Head of caudate nucleus (tissue), 42 donors: ENCODE measurements at regions not wholly inside any gene's neighbourhood (a gene's known extent, or its start where the extent isn't known, plus 50 kb on each side); places are given as distances from the start of the nearest gene placed in this dataset.
A peak's percentile ranks its signal among the peaks of the same experiment; 100 is the strongest.

ENCODE experiments used
- DNase-seq, 42 donors: peaks; one replicate each; pipeline versions ENCODE4 v3.0.0 to v3.0.0-alpha.2; 2020 to 2021; ENCODE audit warnings: mixed read lengths in 7 of 42
- intact Hi-C: fragments of 100-400 bp; cut with DNase I; formaldehyde crosslinking; loops from one replicate; pipeline ENCODE4 v1.15.0; 2022

DNA sequence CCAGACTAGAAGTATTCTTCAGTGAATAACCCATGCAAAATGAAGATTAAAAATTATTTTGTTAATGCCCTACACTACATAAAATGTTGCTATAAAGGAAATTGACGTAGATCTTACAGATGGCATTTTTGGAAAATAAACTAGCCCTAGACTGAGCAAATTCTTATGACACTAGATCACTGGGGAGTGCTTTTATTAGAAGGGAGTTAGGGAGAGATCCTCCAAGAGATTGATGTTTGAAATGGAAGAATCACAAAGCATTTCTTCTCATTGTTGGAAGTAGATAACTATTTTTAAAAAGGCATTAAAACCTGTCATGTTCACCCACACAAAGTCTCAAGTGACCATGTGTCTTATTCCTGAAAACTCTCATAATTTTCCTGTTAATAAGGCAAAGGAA is 351.1 kb upstream of the TLE4 start:
- DNase-seq, result no peak
- intact Hi-C loops, result no loop called here

GRCh38 chr9:79221084-79221483 is 350.7 kb upstream of the TLE4 start:
- intact Hi-C loops, result no loop called here

DNA sequence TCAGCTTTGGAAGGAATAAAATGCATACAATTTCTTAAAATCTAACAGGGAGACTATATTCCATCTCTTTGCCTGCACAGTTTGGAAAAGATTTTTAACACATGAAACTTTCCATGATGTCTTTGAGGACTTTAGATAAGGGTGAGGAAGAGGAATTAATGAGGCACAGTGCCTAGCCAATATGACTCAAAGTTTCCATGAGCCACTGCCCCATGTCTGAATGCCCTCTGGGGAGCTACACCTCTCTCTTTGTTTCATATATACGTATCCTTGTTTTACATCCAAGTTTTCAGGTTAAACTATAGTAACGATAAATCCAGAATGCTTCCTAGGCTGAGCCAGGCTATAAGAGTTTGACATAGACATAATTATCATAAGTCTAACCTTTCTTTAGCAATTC is 349.3 kb upstream of the TLE4 start:
- intact Hi-C loops, result no loop called here

More at GRCh38 chr9:79221084-79221483, 350.7 kb upstream of the TLE4 start:
- DNase-seq, result no peak

DNA sequence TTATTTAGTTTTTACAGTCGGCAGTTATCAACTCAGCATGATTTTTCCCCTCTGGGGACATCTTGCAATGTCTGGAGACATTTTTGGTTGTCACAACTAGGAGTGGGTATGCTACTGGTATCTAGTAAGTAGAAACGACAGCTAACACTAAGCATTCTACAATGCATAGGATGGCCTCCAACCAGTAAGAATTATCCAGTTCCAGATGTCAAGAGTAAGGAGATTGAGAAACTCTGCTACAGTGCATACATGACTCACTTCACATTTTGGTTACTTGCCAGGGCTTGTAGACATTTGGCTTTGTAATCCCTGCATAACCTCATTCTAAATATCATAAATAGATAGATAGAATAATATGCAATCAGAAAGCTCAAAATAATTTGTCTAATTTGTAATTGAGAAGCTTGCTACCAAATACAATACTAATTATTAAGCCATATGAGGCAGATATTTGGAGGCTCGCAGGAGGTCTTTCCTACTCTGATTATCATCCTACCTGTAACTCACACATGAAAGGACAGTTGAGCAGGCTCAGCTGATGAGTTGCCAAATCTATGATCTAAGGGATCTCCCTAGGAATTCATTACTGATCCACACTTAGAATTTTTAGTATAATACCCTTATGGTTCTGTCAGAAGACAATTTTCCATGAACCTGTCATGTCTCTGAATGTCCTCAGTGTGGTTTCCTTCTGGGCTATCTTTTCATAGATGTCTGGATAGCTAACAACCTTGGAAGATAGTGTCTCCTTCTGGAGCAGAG is 346.9 kb upstream of the TLE4 start:
- intact Hi-C loops, result no loop called here
- no peak for DNase-seq

More for the DNA sequence above, 349.3 kb upstream of the TLE4 start:
- no peak for DNase-seq

- intact Hi-C loops, result no loop called here
- DNase-seq, result peak in 1 of 42 donors; percentile 6
Observed at GRCh38 chr9:79233542-79233941, 338.2 kb upstream of the TLE4 start.

DNA sequence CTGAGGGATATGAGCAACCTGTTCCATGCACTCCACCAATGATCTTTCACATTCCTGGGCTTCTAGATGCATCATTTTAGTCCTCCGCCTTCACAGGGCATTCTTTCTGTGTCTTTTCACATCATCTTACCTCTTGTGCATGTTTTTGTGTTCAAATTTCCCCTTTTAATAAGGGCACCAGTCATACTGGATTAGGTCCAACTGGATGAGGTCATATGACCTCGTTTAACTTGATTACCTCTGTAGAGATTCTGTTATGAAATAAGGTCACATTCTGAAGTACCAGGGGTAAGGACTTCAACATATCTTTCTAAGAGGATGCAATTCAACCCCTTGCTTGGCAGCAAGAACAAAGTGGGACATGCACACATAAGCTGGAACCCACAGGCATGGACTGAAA is 335.3 kb upstream of the TLE4 start:
- no peak for DNase-seq
- intact Hi-C loops, result no loop called here

GRCh38 chr9:79237861-79238260 is 333.9 kb upstream of the TLE4 start:
- intact Hi-C loops, result no loop called here
- DNase-seq, result no peak

DNA sequence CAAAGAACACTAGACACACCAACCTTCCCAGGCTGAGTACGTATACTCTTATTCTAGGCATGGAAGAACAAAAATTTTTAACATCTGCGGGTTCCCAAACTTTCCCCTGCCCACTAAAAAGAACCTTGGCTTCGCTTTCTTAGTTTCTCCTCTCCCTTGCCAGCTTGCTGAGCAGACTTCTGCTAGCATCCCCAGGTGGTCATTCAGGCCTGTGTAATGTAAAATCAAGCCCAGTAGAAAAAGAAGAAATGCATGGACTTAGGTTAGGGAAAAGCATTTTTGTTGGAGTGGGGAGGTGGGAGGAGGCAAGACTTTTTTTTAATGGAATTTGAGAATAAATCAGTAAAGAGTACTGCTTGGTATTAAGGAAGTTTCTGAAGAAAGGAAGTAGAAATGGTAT is 331.0 kb upstream of the TLE4 start:
- DNase-seq, result no peak
- intact Hi-C loops, result no loop called here

GRCh38 chr9:79242489-79242888 is 329.3 kb upstream of the TLE4 start:
- intact Hi-C loops, result no loop called here
- no peak for DNase-seq

- intact Hi-C loops, result no loop called here
- DNase-seq, result no peak
Observed at GRCh38 chr9:79246170-79246569, 325.6 kb upstream of the TLE4 start.

- no peak for DNase-seq
- intact Hi-C loops, result no loop called here
Observed at GRCh38 chr9:79247021-79247420, 324.7 kb upstream of the TLE4 start.

DNA sequence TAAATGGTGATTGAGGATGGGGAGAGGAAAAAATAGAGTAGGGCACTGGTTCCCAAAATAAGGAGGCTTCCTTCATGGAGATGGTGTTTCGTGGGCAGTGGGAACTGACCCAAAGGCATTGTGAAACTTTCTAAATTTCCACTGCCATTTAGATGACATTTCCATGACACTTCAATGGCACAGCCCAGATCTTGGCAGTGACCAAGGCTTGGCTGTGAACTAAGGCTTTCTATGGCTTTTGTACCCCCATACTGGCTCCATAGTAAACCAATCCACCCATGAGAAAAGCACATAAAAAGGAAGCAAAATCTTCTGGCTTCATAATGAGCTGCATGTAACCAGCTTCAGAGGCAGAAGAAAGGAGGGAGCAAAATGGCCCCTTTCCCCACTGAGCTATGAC is 321.0 kb upstream of the TLE4 start:
- no peak for DNase-seq
- intact Hi-C loops, result no loop called here

DNA sequence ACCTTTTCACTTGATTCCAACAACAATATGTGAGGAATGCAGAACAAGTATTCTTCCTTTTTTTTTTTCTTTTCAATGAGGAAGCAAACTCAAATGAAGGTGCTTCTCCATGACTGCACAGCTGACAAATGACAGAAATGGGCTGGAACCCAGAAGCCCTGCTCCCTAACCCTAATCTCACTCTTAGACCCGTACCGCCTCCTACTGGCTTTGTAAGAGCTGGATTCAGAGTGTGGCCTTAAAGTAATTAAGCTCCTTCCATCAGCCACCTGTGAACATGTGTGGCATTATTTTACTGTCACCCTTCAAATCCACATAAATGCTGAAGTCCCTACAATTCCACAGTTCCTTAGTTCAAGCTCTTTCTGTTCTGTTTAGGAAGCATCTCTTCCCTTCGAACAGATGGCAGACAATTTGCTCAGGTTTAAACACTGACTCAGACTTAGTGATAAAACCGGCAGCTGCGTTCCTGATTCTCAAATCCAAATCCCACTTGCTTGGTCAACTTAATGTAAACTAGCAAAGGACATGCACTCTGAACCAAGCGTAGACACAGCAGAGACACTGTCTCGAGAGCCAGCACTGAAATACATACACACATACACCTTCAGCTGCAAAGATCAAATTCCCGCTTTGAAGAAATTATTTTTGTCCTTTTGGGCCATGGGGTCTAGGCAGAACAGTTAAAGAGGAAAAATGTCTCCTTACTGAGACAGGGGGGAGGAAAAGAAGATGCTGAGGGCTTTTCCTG is 316.7 kb upstream of the TLE4 start:
- intact Hi-C loops, result no loop called here
- DNase-seq, result no peak

DNA sequence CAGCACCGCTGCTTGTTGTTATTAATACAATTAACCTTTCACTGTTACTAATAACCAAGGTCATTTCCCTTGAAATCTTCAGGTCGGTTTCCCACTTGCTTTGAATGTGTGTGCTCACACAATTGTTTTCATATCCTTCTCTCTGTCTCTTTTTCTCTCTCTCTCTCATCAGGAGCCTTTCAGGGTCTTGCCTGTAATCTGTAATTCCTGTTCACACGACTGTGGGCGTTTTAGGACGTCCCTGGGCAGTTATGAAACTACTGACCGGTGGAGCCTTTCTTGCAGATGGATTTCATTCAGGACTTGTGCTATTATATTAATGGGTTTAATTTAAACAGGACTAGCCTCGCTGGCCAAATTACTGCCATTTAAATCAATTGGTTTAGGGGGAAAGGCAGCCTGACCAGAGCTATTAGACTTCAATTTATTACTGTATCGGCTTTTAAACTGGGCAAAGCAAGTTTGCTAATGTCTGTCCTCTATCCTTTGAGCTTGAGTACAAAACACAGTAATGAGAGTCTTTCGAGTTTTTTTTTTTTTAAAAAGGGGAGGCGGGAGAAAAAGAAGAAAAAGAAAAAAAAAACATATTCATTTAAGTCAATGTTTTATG is 316.0 kb upstream of the TLE4 start:
- no peak for DNase-seq
- intact Hi-C loops, result no loop called here

- intact Hi-C loops, result no loop called here
- peak in 30 of 42 donors; percentile 11 to 58 (median 34) for DNase-seq
Observed at GRCh38 chr9:79256691-79257213, 315.0 kb upstream of the TLE4 start.

- DNase-seq, result peak in 38 of 42 donors; percentile 5 to 63 (median 34)
Observed at GRCh38 chr9:79257228-79257781, 314.5 kb upstream of the TLE4 start.

GRCh38 chr9:79257790-79258351 is 313.9 kb upstream of the TLE4 start:
- peak in 20 of 42 donors; percentile 2 to 59 (median 26) for DNase-seq
- intact Hi-C loops, result no loop called here

More at GRCh38 chr9:79257228-79257781, 314.5 kb upstream of the TLE4 start:
- intact Hi-C loops, result no loop called here

DNA sequence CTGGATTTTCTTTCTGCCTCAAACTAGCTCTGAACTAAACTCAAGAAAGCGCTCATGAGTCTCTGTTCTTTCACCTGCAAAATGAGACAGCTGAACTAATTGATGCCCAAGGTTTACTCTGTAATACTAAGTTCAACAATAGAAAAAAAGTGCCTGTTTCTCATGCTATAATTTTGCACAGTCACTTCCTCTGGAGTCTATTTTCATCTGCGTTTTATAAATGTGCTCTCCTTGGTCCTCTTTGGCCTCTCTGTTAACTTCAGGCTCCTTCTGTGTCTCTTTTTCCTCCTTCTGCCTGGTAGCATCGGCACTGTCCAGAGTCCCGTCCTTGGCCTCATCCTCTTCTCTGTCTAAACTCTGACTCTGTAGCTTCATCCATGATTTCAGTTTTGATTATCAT is 311.9 kb upstream of the TLE4 start:
- intact Hi-C loops, result no loop called here
- no peak for DNase-seq

DNA sequence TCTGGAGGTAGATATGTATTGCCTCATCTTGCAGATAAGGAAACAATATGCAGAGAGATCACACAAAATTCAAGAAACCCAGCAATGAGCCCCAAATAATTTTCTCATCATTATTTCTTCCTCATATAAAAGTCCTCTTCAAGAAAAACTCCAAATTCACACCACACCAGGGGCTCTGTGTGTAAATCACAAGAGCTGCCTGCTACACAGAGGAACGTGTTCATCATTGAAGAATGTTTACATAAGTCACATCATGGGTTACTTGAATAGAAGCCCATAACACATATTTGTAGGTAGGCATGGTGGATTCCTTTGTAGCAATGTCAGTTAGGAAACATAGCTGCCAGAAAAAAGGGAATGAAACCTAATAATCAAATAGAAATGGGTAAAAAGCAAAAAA is 308.1 kb upstream of the TLE4 start:
- intact Hi-C loops, result no loop called here
- no peak for DNase-seq
